ENCODE measurements at regions not wholly inside any gene's neighbourhood (a gene's known extent, or its start where the extent isn't known, plus 50 kb on each side); places are given as distances from the start of the nearest gene placed in this dataset.

- Mint-ChIP-seq H3K27ac (ENCODE audit: unreplicated experiment) (no peak overlapping the region), H3K27me3 (ENCODE audit: low read depth, unreplicated experiment) (no peaks in the 10 kb centered on the region), H3K4me1 (ENCODE audit: low read depth, unreplicated experiment) (peaks cover 29% of the 10 kb centered on the region), H3K4me3 (ENCODE audit: unreplicated experiment) (no peak overlapping the region), H3K36me3 (ENCODE audit: low read depth, unreplicated experiment) (no peaks in the 10 kb centered on the region), H3K9me3 (ENCODE audit: unreplicated experiment) (no peaks in the 10 kb centered on the region)
- DNase-seq (ENCODE audit: low read depth), result no peak
- Histone ChIP-seq H3K9me3 (ENCODE audit: insufficient read depth, low read depth, low read length) (no peaks in the 10 kb centered on the region), H3K36me3 (ENCODE audit: insufficient read depth, low read length) (no peaks in the 10 kb centered on the region), H3K4me2 (ENCODE audit: low read length) (no peak overlapping the region), H3K4me3 (ENCODE audit: insufficient read depth, low read depth, low read length) (no peak overlapping the region), H3K9ac (ENCODE audit: low read length) (no peak overlapping the region), H3K4me1 (ENCODE audit: insufficient read depth, low read length) (peaks cover 17% of the 10 kb centered on the region), H3K27me3 (ENCODE audit: insufficient read depth, low read length) (no peaks in the 10 kb centered on the region), H3K79me2 (ENCODE audit: insufficient read depth, low read length) (no peaks in the 10 kb centered on the region), H2AFZ (ENCODE audit: low read depth, low read length) (no peak overlapping the region), H4K20me1 (ENCODE audit: insufficient read depth, low read length) (no peaks in the 10 kb centered on the region), H3K27ac (ENCODE audit: low read depth, low read length) (no peak overlapping the region)
- TF ChIP-seq EZH2 (IDR thresholded peaks at IDR 0.05; ENCODE audit: insufficient read depth, low read length), result no peak
- TF ChIP-seq CTCF (IDR thresholded peaks at IDR 0.05; ENCODE audit: insufficient read depth, low read depth, low read length), result no peak
- FAIRE-seq, result no peak
Measured at GRCh38 chr6:150717419-150717818, 117.7 kb downstream of the PLEKHG1 start.

- H3K9me3 Mint-ChIP-seq (ENCODE audit: unreplicated experiment), result no peaks in the 10 kb centered on the region
- FAIRE-seq (no peak), DNase-seq (ENCODE audit: low read depth) (peak; percentile 36)
- Histone ChIP-seq H3K9ac (ENCODE audit: low read length) (no peak overlapping the region), H3K4me2 (ENCODE audit: low read length) (peak overlapping the region; percentile 44), H3K27me3 (ENCODE audit: insufficient read depth, low read length) (no peaks in the 10 kb centered on the region), H3K79me2 (ENCODE audit: insufficient read depth, low read length) (peaks cover 4% of the 10 kb centered on the region), H3K4me3 (ENCODE audit: insufficient read depth, low read depth, low read length) (no peak overlapping the region), H3K9me3 (ENCODE audit: insufficient read depth, low read depth, low read length) (no peaks in the 10 kb centered on the region), H3K4me1 (ENCODE audit: insufficient read depth, low read length) (peaks cover 17% of the 10 kb centered on the region), H3K36me3 (ENCODE audit: insufficient read depth, low read length) (no peaks in the 10 kb centered on the region), H2AFZ (ENCODE audit: low read depth, low read length) (no peak overlapping the region), H4K20me1 (ENCODE audit: insufficient read depth, low read length) (no peaks in the 10 kb centered on the region), H3K27ac (ENCODE audit: low read depth, low read length) (peak overlapping the region; percentile 72)
- no peak for TF ChIP-seq CTCF (IDR thresholded peaks at IDR 0.05; ENCODE audit: insufficient read depth, low read depth, low read length)
- TF ChIP-seq EZH2 (IDR thresholded peaks at IDR 0.05; ENCODE audit: insufficient read depth, low read length), result no peak
- no peaks in the 10 kb centered on the region for H3K27me3 Mint-ChIP-seq (ENCODE audit: low read depth, unreplicated experiment)
- H3K4me1 Mint-ChIP-seq (ENCODE audit: low read depth, unreplicated experiment), result peaks cover 30% of the 10 kb centered on the region
- no peaks in the 10 kb centered on the region for H3K36me3 Mint-ChIP-seq (ENCODE audit: low read depth, unreplicated experiment)
- H3K27ac Mint-ChIP-seq (ENCODE audit: unreplicated experiment), result peak overlapping the region; percentile 22
- H3K4me3 Mint-ChIP-seq (ENCODE audit: unreplicated experiment), result no peak overlapping the region
Measured at GRCh38 chr6:150719099-150719766, 119.5 kb downstream of the PLEKHG1 start.

- Histone ChIP-seq H3K79me2 (ENCODE audit: insufficient read depth, low read length) (peaks cover 5% of the 10 kb centered on the region), H3K9ac (ENCODE audit: low read length) (peak overlapping the region; percentile 58)
- FAIRE-seq, result no peak
Measured at GRCh38 chr6:150719831-150720230, 120.1 kb downstream of the PLEKHG1 start.

More at GRCh38 chr6:150719831-150720230, 120.1 kb downstream of the PLEKHG1 start:
- H3K9me3 Mint-ChIP-seq (ENCODE audit: unreplicated experiment), result no peaks in the 10 kb centered on the region
- H3K4me1 Mint-ChIP-seq (ENCODE audit: low read depth, unreplicated experiment), result peaks cover 29% of the 10 kb centered on the region
- Histone ChIP-seq H2AFZ (ENCODE audit: low read depth, low read length) (no peak overlapping the region), H3K4me3 (ENCODE audit: insufficient read depth, low read depth, low read length) (no peak overlapping the region), H3K4me2 (ENCODE audit: low read length) (no peak overlapping the region), H3K4me1 (ENCODE audit: insufficient read depth, low read length) (peaks cover 17% of the 10 kb centered on the region), H3K9me3 (ENCODE audit: insufficient read depth, low read depth, low read length) (no peaks in the 10 kb centered on the region), H3K27ac (ENCODE audit: low read depth, low read length) (peak overlapping the region; percentile 72), H3K27me3 (ENCODE audit: insufficient read depth, low read length) (no peaks in the 10 kb centered on the region), H3K36me3 (ENCODE audit: insufficient read depth, low read length) (no peaks in the 10 kb centered on the region), H4K20me1 (ENCODE audit: insufficient read depth, low read length) (no peaks in the 10 kb centered on the region)
- no peak overlapping the region for H3K4me3 Mint-ChIP-seq (ENCODE audit: unreplicated experiment)
- H3K27me3 Mint-ChIP-seq (ENCODE audit: low read depth, unreplicated experiment), result no peaks in the 10 kb centered on the region
- peak; percentile 45 for DNase-seq (ENCODE audit: low read depth)
- H3K27ac Mint-ChIP-seq (ENCODE audit: unreplicated experiment), result no peak overlapping the region
- TF ChIP-seq EZH2 (IDR thresholded peaks at IDR 0.05; ENCODE audit: insufficient read depth, low read length), result no peak
- H3K36me3 Mint-ChIP-seq (ENCODE audit: low read depth, unreplicated experiment), result no peaks in the 10 kb centered on the region
